ENCODE measurements at regions not wholly inside any gene's neighbourhood (a gene's known extent, or its start where the extent isn't known, plus 50 kb on each side); places are given as distances from the start of the nearest gene placed in this dataset.
A peak's percentile ranks its signal among the peaks of the same experiment; 100 is the strongest.

- Histone ChIP-seq H3K79me2 (ENCODE audit: control insufficient read depth, insufficient read depth, low read length) (no peaks in the 10 kb centered on the region), H4K20me1 (ENCODE audit: control insufficient read depth, extremely low read depth, insufficient read depth, low read length) (no peaks in the 10 kb centered on the region), H3K9me3 (ENCODE audit: control insufficient read depth, insufficient read depth, low read depth, low read length) (no peaks in the 10 kb centered on the region), H3K9ac (ENCODE audit: insufficient read depth, low read length) (no peak overlapping the region), H2AFZ (ENCODE audit: low read length) (no peak overlapping the region), H3K4me1 (ENCODE audit: control insufficient read depth, extremely low read depth, insufficient read depth, low read length) (no peaks in the 10 kb centered on the region), H3K27me3 (ENCODE audit: control insufficient read depth, insufficient read depth, low read length) (no peaks in the 10 kb centered on the region), H3K27ac (ENCODE audit: insufficient read depth, low read length) (no peak overlapping the region), H3K36me3 (ENCODE audit: control insufficient read depth, insufficient read depth, low read length) (no peaks in the 10 kb centered on the region), H3K4me3 (replicated peaks in 1 of 4; ENCODE audit: control extremely low read depth in 1 of 4, insufficient read depth in 1 of 4, low read depth in 3 of 4, low read length in 4 of 4) (no peak overlapping the region), H3K4me2 (ENCODE audit: extremely low read depth, insufficient read depth, low read length) (no peak overlapping the region)
- no peak for DNase-seq (ENCODE audit: low read depth in 2 of 2)
- TF ChIP-seq, protein P1, sequence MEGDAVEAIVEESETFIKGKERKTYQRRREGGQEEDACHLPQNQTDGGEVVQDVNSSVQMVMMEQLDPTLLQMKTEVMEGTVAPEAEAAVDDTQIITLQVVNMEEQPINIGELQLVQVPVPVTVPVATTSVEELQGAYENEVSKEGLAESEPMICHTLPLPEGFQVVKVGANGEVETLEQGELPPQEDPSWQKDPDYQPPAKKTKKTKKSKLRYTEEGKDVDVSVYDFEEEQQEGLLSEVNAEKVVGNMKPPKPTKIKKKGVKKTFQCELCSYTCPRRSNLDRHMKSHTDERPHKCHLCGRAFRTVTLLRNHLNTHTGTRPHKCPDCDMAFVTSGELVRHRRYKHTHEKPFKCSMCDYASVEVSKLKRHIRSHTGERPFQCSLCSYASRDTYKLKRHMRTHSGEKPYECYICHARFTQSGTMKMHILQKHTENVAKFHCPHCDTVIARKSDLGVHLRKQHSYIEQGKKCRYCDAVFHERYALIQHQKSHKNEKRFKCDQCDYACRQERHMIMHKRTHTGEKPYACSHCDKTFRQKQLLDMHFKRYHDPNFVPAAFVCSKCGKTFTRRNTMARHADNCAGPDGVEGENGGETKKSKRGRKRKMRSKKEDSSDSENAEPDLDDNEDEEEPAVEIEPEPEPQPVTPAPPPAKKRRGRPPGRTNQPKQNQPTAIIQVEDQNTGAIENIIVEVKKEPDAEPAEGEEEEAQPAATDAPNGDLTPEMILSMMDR (conservative IDR thresholded peaks at IDR 0.05 in 1 of 2, IDR thresholded peaks at IDR 0.05 in 1 of 2; ENCODE audit: low read depth in 1 of 2, low read length in 2 of 2): no peak
These were observed 120.8 kb upstream of the CDCA7L start for GRCh38 chr7:22066522-22066921.

GRCh38 chr7:22064816-22065215 lies 119.1 kb upstream of the CDCA7L start:
- TF ChIP-seq, protein P1 (conservative IDR thresholded peaks at IDR 0.05 in 1 of 2, IDR thresholded peaks at IDR 0.05 in 1 of 2; ENCODE audit: low read depth in 1 of 2, low read length in 2 of 2): no peak
- TF ChIP-seq EZH2 (IDR thresholded peaks at IDR 0.05; ENCODE audit: low read length, missing control alignments): no peak
- Histone ChIP-seq H3K36me3 (ENCODE audit: control insufficient read depth, insufficient read depth, low read length) (no peaks in the 10 kb centered on the region), H4K20me1 (ENCODE audit: control insufficient read depth, extremely low read depth, insufficient read depth, low read length) (no peaks in the 10 kb centered on the region), H3K9ac (ENCODE audit: insufficient read depth, low read length) (no peak overlapping the region), H2AFZ (ENCODE audit: low read length) (no peak overlapping the region), H3K27ac (ENCODE audit: insufficient read depth, low read length) (no peak overlapping the region), H3K4me2 (ENCODE audit: extremely low read depth, insufficient read depth, low read length) (no peak overlapping the region), H3K4me3 (replicated peaks in 1 of 4; ENCODE audit: control extremely low read depth in 1 of 4, insufficient read depth in 1 of 4, low read depth in 3 of 4, low read length in 4 of 4) (no peak overlapping the region), H3K79me2 (ENCODE audit: control insufficient read depth, insufficient read depth, low read length) (no peaks in the 10 kb centered on the region), H3K27me3 (ENCODE audit: control insufficient read depth, insufficient read depth, low read length) (no peaks in the 10 kb centered on the region), H3K4me1 (ENCODE audit: control insufficient read depth, extremely low read depth, insufficient read depth, low read length) (no peaks in the 10 kb centered on the region), H3K9me3 (ENCODE audit: control insufficient read depth, insufficient read depth, low read depth, low read length) (no peaks in the 10 kb centered on the region)
- no peak for DNase-seq (ENCODE audit: low read depth in 2 of 2)

DNA sequence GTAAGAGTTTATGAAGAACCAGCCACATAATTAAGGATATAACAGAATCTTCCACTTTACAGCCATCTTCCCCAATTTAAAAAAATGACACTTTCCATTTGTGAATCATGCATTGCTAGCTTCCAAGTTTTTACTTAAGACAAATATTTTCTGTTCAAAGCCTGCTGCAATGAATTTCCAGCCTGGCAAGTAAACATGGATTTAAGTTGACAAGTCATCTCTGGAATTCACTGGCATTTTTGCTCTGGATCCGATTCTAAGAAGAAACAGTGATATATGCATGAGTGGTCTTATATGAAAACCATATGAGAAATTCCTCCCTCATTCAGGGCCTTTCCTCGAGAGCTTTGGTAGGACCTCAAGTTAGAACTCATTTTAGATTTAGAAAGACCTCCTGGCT lies 116.1 kb upstream of the CDCA7L start:
- no peak for TF ChIP-seq EZH2 (IDR thresholded peaks at IDR 0.05; ENCODE audit: low read length, missing control alignments)
- TF ChIP-seq, protein P1 (conservative IDR thresholded peaks at IDR 0.05 in 1 of 2, IDR thresholded peaks at IDR 0.05 in 1 of 2; ENCODE audit: low read depth in 1 of 2, low read length in 2 of 2): no peak
- Histone ChIP-seq H3K9me3 (ENCODE audit: control insufficient read depth, insufficient read depth, low read depth, low read length) (no peaks in the 10 kb centered on the region), H3K27ac (ENCODE audit: insufficient read depth, low read length) (no peak overlapping the region), H4K20me1 (ENCODE audit: control insufficient read depth, extremely low read depth, insufficient read depth, low read length) (no peaks in the 10 kb centered on the region), H3K36me3 (ENCODE audit: control insufficient read depth, insufficient read depth, low read length) (no peaks in the 10 kb centered on the region), H3K4me3 (replicated peaks in 1 of 4; ENCODE audit: control extremely low read depth in 1 of 4, insufficient read depth in 1 of 4, low read depth in 3 of 4, low read length in 4 of 4) (no peak overlapping the region), H3K27me3 (ENCODE audit: control insufficient read depth, insufficient read depth, low read length) (no peaks in the 10 kb centered on the region), H3K4me2 (ENCODE audit: extremely low read depth, insufficient read depth, low read length) (no peak overlapping the region), H3K9ac (ENCODE audit: insufficient read depth, low read length) (no peak overlapping the region), H3K79me2 (ENCODE audit: control insufficient read depth, insufficient read depth, low read length) (no peaks in the 10 kb centered on the region), H2AFZ (ENCODE audit: low read length) (no peak overlapping the region), H3K4me1 (ENCODE audit: control insufficient read depth, extremely low read depth, insufficient read depth, low read length) (no peaks in the 10 kb centered on the region)
- DNase-seq (ENCODE audit: low read depth in 2 of 2): peak in 1 of 2 donors; percentile 22

All from fibroblast of lung (primary cell).